Mesenchymal stem cell (in vitro differentiated cells and primary cell): ENCODE measurements at regions not wholly inside any gene's neighbourhood (a gene's known extent, or its start where the extent isn't known, plus 50 kb on each side); places are given as distances from the start of the nearest gene placed in this dataset.

ENCODE experiments used
- DNase-seq: peaks from one replicate; pipeline ENCODE4 v3.0.0-alpha.2; 2013
- H2AFZ ChIP-seq: one replicate; pipeline ENCODE4 v1.6.1; 2013; ENCODE audit warnings: low read depth, mild to moderate bottlenecking, control low read depth, inconsistent platforms, low read length, moderate library complexity
- H2AK5ac ChIP-seq: 2 replicates; pipeline ENCODE4 v1.6.1; 2013; ENCODE audit warnings: low read length, moderate library complexity, mild to moderate bottlenecking, inconsistent platforms; ENCODE audit not compliant: severe bottlenecking
- H2BK120ac ChIP-seq: one replicate; pipeline ENCODE4 v1.6.1; 2013; ENCODE audit warnings: low read depth, mild to moderate bottlenecking, inconsistent platforms, low read length, moderate library complexity
- H2BK12ac ChIP-seq, 2 experiments: one replicate each; pipeline ENCODE4 v1.6.1; 2013; ENCODE audit warnings: inconsistent platforms in 2 of 2, low read length in 2 of 2, mild to moderate bottlenecking in 2 of 2, moderate library complexity in 2 of 2, control low read depth in 1 of 2
- H2BK15ac ChIP-seq: one replicate; pipeline ENCODE4 v1.6.1; 2013; ENCODE audit warnings: mild to moderate bottlenecking, low read depth, inconsistent platforms; ENCODE audit not compliant: poor library complexity, severe bottlenecking
- H2BK5ac ChIP-seq: 2 replicates; pipeline ENCODE4 v1.6.1; 2013; ENCODE audit warnings: low read depth, mild to moderate bottlenecking, low read length, control low read depth, inconsistent platforms; ENCODE audit not compliant: poor library complexity, severe bottlenecking
- H3K14ac ChIP-seq, 2 experiments: one replicate each; pipeline ENCODE4 v1.6.1; 2013; ENCODE audit warnings: inconsistent platforms in 2 of 2, low read length in 2 of 2, control low read depth in 1 of 2, mild to moderate bottlenecking in 1 of 2, moderate library complexity in 1 of 2
- H3K18ac ChIP-seq, 2 experiments: one replicate each; pipeline ENCODE4 v1.6.1; 2013; ENCODE audit warnings: inconsistent platforms in 2 of 2, low read length in 2 of 2, control low read depth in 1 of 2, low read depth in 1 of 2, mild to moderate bottlenecking in 1 of 2
- H3K23ac ChIP-seq, 2 experiments: one replicate each; pipeline ENCODE4 v1.6.1; 2013; ENCODE audit warnings: inconsistent platforms in 2 of 2, low read length in 2 of 2, mild to moderate bottlenecking in 2 of 2, moderate library complexity in 2 of 2, control low read depth in 1 of 2
- H3K27ac ChIP-seq: 2 replicates; pipeline ENCODE4 v1.5.1; 2013; ENCODE audit warnings: mild to moderate bottlenecking, moderate library complexity, low read length, control low read depth, inconsistent platforms; ENCODE audit not compliant: poor library complexity, severe bottlenecking
- H3K27me3 ChIP-seq, 2 experiments: 2 replicates each; pipeline versions ENCODE4 v1.6.1 to v1.7.0; 2013; ENCODE audit warnings: low read length in 2 of 2, mild to moderate bottlenecking in 2 of 2, moderate library complexity in 2 of 2, control low read depth in 1 of 2, inconsistent platforms in 1 of 2; ENCODE audit not compliant: control insufficient read depth in 1 of 2, insufficient read depth in 1 of 2
- H3K36me3 ChIP-seq, 2 experiments: 2 replicates each; pipeline versions ENCODE4 v1.6.1 to v1.7.0; 2013; ENCODE audit warnings: low read length in 2 of 2, control low read depth in 1 of 2, inconsistent platforms in 1 of 2, low read depth in 1 of 2, mild to moderate bottlenecking in 1 of 2; ENCODE audit not compliant: insufficient read depth in 2 of 2, control insufficient read depth in 1 of 2
- H3K4ac ChIP-seq, 2 experiments: one replicate each; pipeline ENCODE4 v1.6.1; 2013; ENCODE audit warnings: inconsistent platforms in 2 of 2, low read length in 2 of 2, mild to moderate bottlenecking in 2 of 2, moderate library complexity in 2 of 2, control low read depth in 1 of 2, low read depth in 1 of 2
- H3K4me1 ChIP-seq: 2 replicates; pipeline ENCODE4 v1.6.1; 2013; ENCODE audit warnings: low read depth, low read length, control low read depth; ENCODE audit not compliant: control insufficient read depth, insufficient read depth
- H3K4me2 ChIP-seq: 2 replicates; pipeline ENCODE4 v1.6.1; 2013; ENCODE audit warnings: low read length, mild to moderate bottlenecking, inconsistent platforms; ENCODE audit not compliant: poor library complexity, severe bottlenecking
- H3K4me3 ChIP-seq, 2 experiments: 2 replicates each; pipeline versions ENCODE4 v1.5.1 to v1.7.0; 2013; ENCODE audit warnings: low read length in 2 of 2, mild to moderate bottlenecking in 2 of 2, control low read depth in 1 of 2, low read depth in 1 of 2; ENCODE audit not compliant: insufficient read depth in 1 of 2
- H3K79me1 ChIP-seq: replicated peaks from 2 replicates; pipeline ENCODE4 v1.6.1; 2013; ENCODE audit warnings: mild to moderate bottlenecking, control low read depth, low read length, inconsistent platforms; ENCODE audit not compliant: poor library complexity, severe bottlenecking
- H3K9ac ChIP-seq: 2 replicates; pipeline ENCODE4 v1.7.0; 2013; ENCODE audit warnings: mild to moderate bottlenecking, low read length, moderate library complexity
- H3K9me3 ChIP-seq: 2 replicates; pipeline ENCODE4 v1.7.0; 2013; ENCODE audit warnings: mild to moderate bottlenecking, low read length; ENCODE audit not compliant: control insufficient read depth
- H4K8ac ChIP-seq: one replicate; pipeline ENCODE4 v1.6.1; 2013; ENCODE audit warnings: inconsistent platforms, mild to moderate bottlenecking, low read length, moderate library complexity
- H4K91ac ChIP-seq: one replicate; pipeline ENCODE4 v1.6.1; 2013; ENCODE audit warnings: mild to moderate bottlenecking, low read length, inconsistent platforms
- WGBS: methylation state at CpG from one replicate; pipeline ENCODE4 v1.1.7; 2013; ENCODE audit warnings: mixed read lengths; 5-methylcytosine and 5-hydroxymethylcytosine counted together

DNA sequence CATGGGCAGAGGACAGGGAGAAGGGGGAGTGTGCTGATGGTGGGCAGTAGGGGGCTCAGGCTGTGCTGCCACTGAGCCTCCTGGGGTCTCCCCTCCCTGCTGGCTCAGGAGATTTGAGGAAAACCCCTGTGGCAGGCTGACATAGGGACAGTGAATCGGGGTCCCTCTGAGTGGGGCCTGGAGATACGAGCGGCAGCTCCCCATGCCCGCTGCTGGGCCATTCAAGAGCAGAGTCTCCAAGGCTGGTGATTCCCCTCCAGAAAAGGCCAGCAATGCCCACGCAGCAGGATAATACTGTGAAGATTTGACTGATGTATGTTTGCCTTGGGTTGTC is 288.7 kb upstream of the SFSWAP start:
- Histone ChIP-seq H2BK5ac (no peak overlapping the region), H3K4ac (no peak overlapping the region), H3K4me1 (no peaks in the 10 kb centered on the region), H3K4me3 (no peak overlapping the region), H3K27ac (no peak overlapping the region), H4K91ac (no peak overlapping the region), H3K18ac (no peak overlapping the region), H2BK120ac (no peak overlapping the region), H2BK15ac (no peak overlapping the region), H3K4me2 (no peak overlapping the region), H3K14ac (no peak overlapping the region), H2AFZ (no peak overlapping the region), H2AK5ac (no peak overlapping the region), H3K36me3 (no peaks in the 10 kb centered on the region), H3K27me3 (peaks cover 0 to 9% of the 10 kb centered on the region in 2 experiments), H3K9ac (no peak overlapping the region), H2BK12ac (no peak overlapping the region), H3K9me3 (peaks cover 11% of the 10 kb centered on the region), H3K79me1 (no peaks in the 10 kb centered on the region), H4K8ac (no peak overlapping the region), H3K23ac (no peak overlapping the region)
- DNase-seq: no peak
- 76% methylated on average over 4 of the region's 5 CpGs for WGBS

GRCh38 chr12:131422744-131423143 is 288.1 kb upstream of the SFSWAP start:
- Histone ChIP-seq H2BK12ac (no peak overlapping the region), H3K14ac (no peak overlapping the region), H3K4me2 (no peak overlapping the region), H3K9ac (no peak overlapping the region), H3K4me3 (no peak overlapping the region), H4K91ac (no peak overlapping the region), H3K23ac (no peak overlapping the region), H3K27me3 (peaks cover 0 to 9% of the 10 kb centered on the region in 2 experiments), H3K4ac (no peak overlapping the region), H4K8ac (no peak overlapping the region), H3K79me1 (no peaks in the 10 kb centered on the region), H3K4me1 (no peaks in the 10 kb centered on the region), H3K36me3 (no peaks in the 10 kb centered on the region), H3K27ac (no peak overlapping the region), H2AK5ac (no peak overlapping the region), H3K9me3 (peaks cover 11% of the 10 kb centered on the region), H2BK15ac (no peak overlapping the region), H2BK5ac (no peak overlapping the region), H3K18ac (no peak overlapping the region), H2BK120ac (no peak overlapping the region), H2AFZ (no peak overlapping the region)
- no peak for DNase-seq
- 80% methylated on average over 9 of the region's 9 CpGs for WGBS

DNA sequence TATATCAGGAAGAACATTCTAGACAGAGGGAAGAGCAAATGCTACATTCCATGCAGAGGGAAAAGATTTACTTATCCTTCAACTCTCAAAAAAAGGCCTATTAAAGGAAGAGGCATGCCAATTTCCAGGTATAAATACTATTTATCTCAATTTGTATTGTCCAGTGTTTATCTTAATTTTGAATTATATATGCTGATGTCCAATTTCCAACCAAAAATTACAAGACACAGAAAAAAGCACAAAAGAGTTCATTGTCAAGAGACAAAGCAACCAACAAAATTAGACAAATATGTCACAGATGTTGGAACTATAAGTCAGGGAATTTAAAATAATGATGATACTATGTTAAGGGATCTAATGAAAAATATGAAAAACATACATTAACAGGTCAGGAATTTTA is 286.6 kb upstream of the SFSWAP start:
- Histone ChIP-seq H2AK5ac (no peak overlapping the region), H3K4ac (no peak overlapping the region), H3K4me3 (no peak overlapping the region), H2BK12ac (no peak overlapping the region), H2BK15ac (no peak overlapping the region), H3K18ac (no peak overlapping the region), H3K14ac (no peak overlapping the region), H3K27me3 (peaks cover 0 to 9% of the 10 kb centered on the region in 2 experiments), H3K79me1 (no peaks in the 10 kb centered on the region), H2AFZ (no peak overlapping the region), H3K9ac (no peak overlapping the region), H3K4me2 (no peak overlapping the region), H3K23ac (no peak overlapping the region), H2BK120ac (no peak overlapping the region), H3K36me3 (no peaks in the 10 kb centered on the region), H3K9me3 (peaks cover 11% of the 10 kb centered on the region), H4K91ac (no peak overlapping the region), H3K4me1 (no peaks in the 10 kb centered on the region), H4K8ac (no peak overlapping the region), H2BK5ac (no peak overlapping the region), H3K27ac (no peak overlapping the region)
- DNase-seq: no peak

DNA sequence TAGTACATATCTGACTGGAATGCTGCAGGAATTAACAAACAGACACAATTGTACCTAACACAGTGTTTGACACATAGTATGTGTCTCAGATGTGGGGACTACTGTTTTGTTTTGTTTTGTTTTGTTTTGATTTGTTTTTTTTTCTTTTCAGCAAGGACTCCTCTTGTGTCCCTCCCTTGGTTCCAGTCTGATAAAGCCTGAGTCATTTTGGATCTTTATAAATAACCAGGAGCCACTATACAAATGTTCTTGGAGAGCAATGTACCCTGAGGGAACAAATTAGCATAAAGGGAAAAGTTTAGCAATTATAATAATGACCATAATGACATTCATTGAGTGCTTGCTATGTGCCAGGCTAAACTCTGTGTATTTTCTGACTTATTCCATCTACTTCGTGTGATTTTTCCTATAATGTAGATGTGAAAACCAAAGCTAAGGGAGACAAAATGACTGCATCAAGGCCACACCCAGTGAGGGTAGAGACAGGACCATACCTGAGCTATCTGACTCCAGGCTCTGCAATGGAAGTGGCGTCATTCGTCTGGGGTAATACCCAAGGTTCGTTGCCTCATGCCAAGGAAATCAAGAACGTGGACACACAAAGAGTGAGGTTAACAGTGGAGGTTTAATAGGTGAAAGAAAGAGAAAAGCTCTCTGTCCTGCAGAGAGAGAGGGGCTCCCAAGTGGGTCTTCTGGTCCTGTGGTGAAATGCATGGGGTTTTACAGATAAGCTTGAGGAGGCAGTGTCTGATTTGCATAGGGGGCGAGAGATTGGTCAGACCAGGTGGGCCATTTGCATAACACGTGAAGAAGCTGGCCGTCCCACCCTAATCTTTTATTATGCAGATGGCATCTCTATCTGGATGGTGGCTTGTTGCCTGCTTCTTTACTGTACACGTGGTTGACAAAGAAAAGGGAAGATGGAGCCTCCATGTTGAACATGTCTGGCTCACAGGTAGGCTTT is 285.5 kb upstream of the SFSWAP start:
- H3K27me3 ChIP-seq: peaks cover 0 to 9% of the 10 kb centered on the region in 2 experiments
- no peak overlapping the region for H2BK5ac ChIP-seq
- H3K79me1 ChIP-seq: no peaks in the 10 kb centered on the region
- H3K27ac ChIP-seq: no peak overlapping the region
- H2AK5ac ChIP-seq: no peak overlapping the region
- no peak overlapping the region for H3K23ac ChIP-seq
- H4K8ac ChIP-seq: no peak overlapping the region
- no peak overlapping the region for H3K18ac ChIP-seq
- WGBS: 61% methylated on average over 9 of the region's 9 CpGs
- H3K4me3 ChIP-seq: no peak overlapping the region
- H2AFZ ChIP-seq: no peak overlapping the region
- no peak for DNase-seq
- H2BK12ac ChIP-seq: no peak overlapping the region
- H3K4ac ChIP-seq: no peak overlapping the region
- H2BK15ac ChIP-seq: no peak overlapping the region
- no peak overlapping the region for H3K14ac ChIP-seq
- no peak overlapping the region for H2BK120ac ChIP-seq
- H3K9ac ChIP-seq: no peak overlapping the region
- no peak overlapping the region for H3K4me2 ChIP-seq
- H3K36me3 ChIP-seq: no peaks in the 10 kb centered on the region
- peaks cover 11% of the 10 kb centered on the region for H3K9me3 ChIP-seq
- H4K91ac ChIP-seq: no peak overlapping the region
- no peaks in the 10 kb centered on the region for H3K4me1 ChIP-seq
